SK-N-SH (cell line): ENCODE measurements at regions not wholly inside any gene's neighbourhood (a gene's known extent, or its start where the extent isn't known, plus 50 kb on each side); places are given as distances from the start of the nearest gene placed in this dataset.

Source experiments
- CTCF ChIA-PET: fragments of 300-600, 350-600 bp; formaldehyde crosslinking; extraction: SDS; loops from one replicate; lab custom pipeline; 2021; lab: Yijun Ruan, JAX
- POLR2A ChIA-PET: fragments of 350-600 bp; sonication (Branson Sonifier 250); formaldehyde crosslinking; extraction: SDS; loops from one replicate; lab custom pipeline; 2020; ENCODE audit warnings: antibody characterized with exemption, inconsistent platforms; lab: Yijun Ruan, JAX
- DNase-seq: peaks from one replicate; pipeline ENCODE4 v3.0.0; 2012
- H2AFZ ChIP-seq: fragments of 200-600 bp; sonication (generic); 2 replicates; pipeline ENCODE4 v1.8.1; 2016; ENCODE audit warnings: antibody characterized with exemption, mild to moderate bottlenecking, low read depth
- H3F3A ChIP-seq: fragments of 200-600 bp; sonication (generic); replicated peaks from 2 replicates; pipeline ENCODE3; 2016; ENCODE audit warnings: antibody characterized with exemption, mild to moderate bottlenecking; ENCODE audit not compliant: insufficient read depth
- H3K27ac ChIP-seq, 2 experiments: fragments of 200-500 bp in 1 of 2; fragments of 200-600 bp in 1 of 2; sonication (Bioruptor generic) in 1 of 2; sonication (generic), shearing (Covaris generic) in 1 of 2; 2 replicates each; pipeline versions ENCODE4 v1.5.1 to v1.6.1; 2014 to 2016; ENCODE audit warnings: low read depth in 2 of 2, inconsistent platforms in 1 of 2, low read length in 1 of 2, mild to moderate bottlenecking in 1 of 2, mixed read lengths in 1 of 2
- H3K27me3 ChIP-seq: fragments of 200-600 bp; sonication (generic), shearing (Covaris generic); 2 replicates; pipeline ENCODE4 v1.6.1; 2016; ENCODE audit warnings: mixed run types; ENCODE audit not compliant: insufficient read depth
- H3K36me3 ChIP-seq, 2 experiments: fragments of 200-500 bp in 1 of 2; fragments of 200-600 bp in 1 of 2; sonication (Bioruptor generic) in 1 of 2; sonication (generic) in 1 of 2; replicated peaks in 1 of 2; 2 replicates each; pipeline versions ENCODE3 to v1.5.1; 2014 to 2016; ENCODE audit warnings: low read length in 1 of 2, mild to moderate bottlenecking in 1 of 2; ENCODE audit not compliant: insufficient read depth in 2 of 2, control insufficient read depth in 1 of 2
- H3K4me1 ChIP-seq, 2 experiments: fragments of 200-500 bp in 1 of 2; fragments of 200-600 bp in 1 of 2; sonication (Bioruptor generic) in 1 of 2; sonication (generic), shearing (Covaris generic) in 1 of 2; 2 replicates each; pipeline versions ENCODE4 v1.5.1 to v1.6.1; 2014 to 2016; ENCODE audit warnings: low read depth in 1 of 2, low read length in 1 of 2, mixed run types in 1 of 2; ENCODE audit not compliant: insufficient read depth in 2 of 2, control insufficient read depth in 1 of 2
- H3K4me2 ChIP-seq: fragments of 200-600 bp; sonication (generic), shearing (Covaris generic); 2 replicates; pipeline ENCODE4 v1.6.1; 2017; ENCODE audit warnings: mixed run types
- H3K4me3 ChIP-seq, 2 experiments: fragments of 200-500 bp in 1 of 2; fragments of 200-600 bp in 1 of 2; sonication (Bioruptor generic) in 1 of 2; sonication (generic), shearing (Covaris generic) in 1 of 2; 2 replicates each; pipeline versions ENCODE4 v1.5.1 to v1.8.1; 2014 to 2016; ENCODE audit warnings: low read depth in 2 of 2, inconsistent platforms in 1 of 2, low read length in 1 of 2, mild to moderate bottlenecking in 1 of 2, mixed read lengths in 1 of 2, moderate library complexity in 1 of 2
- H3K79me2 ChIP-seq: fragments of 200-600 bp; sonication (generic); 2 replicates; pipeline ENCODE4 v1.8.1; 2017; ENCODE audit warnings: mild to moderate bottlenecking; ENCODE audit not compliant: insufficient read depth
- H3K9ac ChIP-seq: fragments of 200-600 bp; sonication (generic); 2 replicates; pipeline ENCODE4 v1.6.1; 2017; ENCODE audit warnings: mixed run types
- H3K9me2 ChIP-seq: fragments of 200-600 bp; sonication (generic); 2 replicates; pipeline ENCODE4 v1.6.1; 2017; ENCODE audit warnings: mixed run types
- H3K9me3 ChIP-seq: fragments of 200-600 bp; sonication (generic); 2 replicates; pipeline ENCODE4 v1.6.1; 2017; ENCODE audit warnings: mixed run types, mild to moderate bottlenecking, moderate library complexity
- H4K20me1 ChIP-seq: fragments of 200-600 bp; sonication (generic); 2 replicates; pipeline ENCODE4 v1.6.1; 2017; ENCODE audit warnings: mild to moderate bottlenecking, mixed run types; ENCODE audit not compliant: insufficient read depth
- CHD2 ChIP-seq: fragments of 150-350 bp; IDR thresholded peaks from 2 replicates; pipeline ENCODE4 v1.6.1; 2018; ENCODE audit warnings: low read length; ENCODE audit not compliant: partially characterized antibody
- FOXJ3 ChIP-seq: sonication (generic); formaldehyde crosslinking; IDR thresholded peaks from 2 replicates; pipeline ENCODE4 v1.5.1; 2020; ENCODE audit warnings: mild to moderate bottlenecking, missing genetic modification reagents
- FOXM1 ChIP-seq: IDR thresholded peaks from 2 replicates; pipeline ENCODE4 v1.4.0; 2012; ENCODE audit warnings: low read depth, mild to moderate bottlenecking
- MEF2A ChIP-seq: IDR thresholded peaks from 2 replicates; pipeline ENCODE4 v1.4.0; 2012; ENCODE audit warnings: low read depth, borderline replicate concordance
- NRF1 ChIP-seq: IDR thresholded peaks from 2 replicates; pipeline ENCODE4 v1.6.1; 2012; ENCODE audit warnings: low read depth, mild to moderate bottlenecking, low read length
- POLR2AphosphoS5 ChIP-seq: IDR thresholded peaks from 2 replicates; pipeline ENCODE4 v1.6.1; 2012; ENCODE audit warnings: low read depth, low read length
- REST ChIP-seq: IDR thresholded peaks from 2 replicates; pipeline ENCODE4 v1.6.1; 2012; ENCODE audit warnings: mild to moderate bottlenecking, low read depth, low read length, moderate library complexity
- SMC3 ChIP-seq: IDR thresholded peaks from 2 replicates; pipeline ENCODE4 v1.6.1; 2012; ENCODE audit warnings: low read depth, low read length, improper control_type of control experiment
- TAF1 ChIP-seq: IDR thresholded peaks from 2 replicates; pipeline ENCODE4 v1.6.1; 2012; ENCODE audit warnings: low read depth, mild to moderate bottlenecking, low read length, moderate library complexity, borderline replicate concordance
- WGBS: methylation state at CpG from one replicate; pipeline ENCODE4 v1.1.6; 2017; ENCODE audit warnings: low lambda C conversion rate; 5-methylcytosine and 5-hydroxymethylcytosine counted together
- TF ChIP-seq, protein P1 (sequence below): fragments of 150-350 bp; IDR thresholded peaks from 2 replicates; pipeline ENCODE4 v1.6.1; 2017; ENCODE audit warnings: antibody characterized with exemption, low read length, low read depth, borderline replicate concordance

- no peaks in the 10 kb centered on the region for H4K20me1 ChIP-seq
- CTCF ChIA-PET: no interaction called here
- WGBS: 0% methylated on average over 2 of the region's 2 CpGs
- no peaks in the 10 kb centered on the region for H3K79me2 ChIP-seq
- no peak for DNase-seq
- no peaks in the 10 kb centered on the region for H3K9me3 ChIP-seq
- no peaks in the 10 kb centered on the region for H3K36me3 ChIP-seq
- no peak overlapping the region for H2AFZ ChIP-seq
- no peaks in the 10 kb centered on the region for H3K9me2 ChIP-seq
- no peak overlapping the region for H3K4me2 ChIP-seq
- no peak overlapping the region for H3K27ac ChIP-seq
- no peaks in the 10 kb centered on the region for H3K4me1 ChIP-seq
- H3K9ac ChIP-seq: no peak overlapping the region
- no peaks in the 10 kb centered on the region for H3F3A ChIP-seq
- H3K27me3 ChIP-seq: no peaks in the 10 kb centered on the region
- no peak for TF ChIP-seq FOXJ3 (CRISPR knock-in tag)
- TF ChIP-seq TAF1: no peak
- TF ChIP-seq NRF1: no peak
- TF ChIP-seq SMC3: no peak
- no peak for TF ChIP-seq REST
- no peak for TF ChIP-seq POLR2AphosphoS5
- TF ChIP-seq FOXM1: no peak
- POLR2A ChIA-PET: no interaction called here
- H3K4me3 ChIP-seq: no peak overlapping the region
These were observed 188.7 kb downstream of the ZNF716 start for GRCh38 chr7:57638666-57639065.

DNA sequence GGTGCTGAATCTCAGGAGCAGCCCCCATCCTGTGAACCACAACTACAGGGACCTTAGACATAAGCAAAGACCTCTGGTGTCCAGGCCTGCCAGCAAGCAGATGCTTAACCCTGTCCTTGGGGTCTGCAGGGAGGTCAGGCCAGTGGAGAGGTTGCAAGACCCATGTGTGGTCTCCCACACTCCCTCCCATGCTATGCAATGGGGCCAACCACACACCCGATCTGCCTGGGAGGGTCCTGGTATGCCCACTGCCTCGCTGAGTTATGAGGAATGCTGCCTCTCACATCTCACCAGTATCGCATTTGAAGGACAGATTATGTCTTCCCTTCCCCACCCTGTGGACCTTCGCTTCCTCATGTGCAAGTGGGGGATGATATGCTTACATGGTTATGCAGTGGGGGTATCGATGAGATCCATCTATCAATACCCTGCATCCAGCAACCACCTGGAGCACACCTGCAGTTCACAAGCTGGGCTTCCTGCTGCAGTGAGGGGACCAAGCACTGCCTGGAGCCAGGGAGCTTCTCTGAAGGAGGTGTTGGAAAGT is 191.6 kb downstream of the ZNF716 start:
- Histone ChIP-seq H3K4me1 (no peaks in the 10 kb centered on the region), H2AFZ (no peak overlapping the region), H3K27me3 (no peaks in the 10 kb centered on the region), H3K9me3 (no peaks in the 10 kb centered on the region), H3K36me3 (no peaks in the 10 kb centered on the region), H3F3A (no peaks in the 10 kb centered on the region), H3K9ac (no peak overlapping the region), H4K20me1 (no peaks in the 10 kb centered on the region), H3K4me3 (no peak overlapping the region), H3K79me2 (no peaks in the 10 kb centered on the region)
- CTCF ChIA-PET: no interaction called here
- DNase-seq: no peak
- no peak for TF ChIP-seq MEF2A
- TF ChIP-seq NRF1: no peak
- TF ChIP-seq CHD2: no peak
- TF ChIP-seq, protein P1, sequence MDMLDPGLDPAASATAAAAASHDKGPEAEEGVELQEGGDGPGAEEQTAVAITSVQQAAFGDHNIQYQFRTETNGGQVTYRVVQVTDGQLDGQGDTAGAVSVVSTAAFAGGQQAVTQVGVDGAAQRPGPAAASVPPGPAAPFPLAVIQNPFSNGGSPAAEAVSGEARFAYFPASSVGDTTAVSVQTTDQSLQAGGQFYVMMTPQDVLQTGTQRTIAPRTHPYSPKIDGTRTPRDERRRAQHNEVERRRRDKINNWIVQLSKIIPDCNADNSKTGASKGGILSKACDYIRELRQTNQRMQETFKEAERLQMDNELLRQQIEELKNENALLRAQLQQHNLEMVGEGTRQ: no peak
- TF ChIP-seq, all 33 proteins: peak for 0
- POLR2A ChIA-PET: no interaction called here
- H3K9me2 ChIP-seq: no peaks in the 10 kb centered on the region
- WGBS: 27% methylated on average over 5 of the region's 5 CpGs
- H3K27ac ChIP-seq: no peak overlapping the region
- no peak overlapping the region for H3K4me2 ChIP-seq
